ENCODE measurements at regions not wholly inside any gene's neighbourhood (a gene's known extent, or its start where the extent isn't known, plus 50 kb on each side); places are given as distances from the start of the nearest gene placed in this dataset.

GRCh38 chr18:67995769-67996168 lies 479.2 kb upstream of the DSEL start:
- H3K4me3 ChIP-seq, result no peak overlapping the region
- H3K36me3 ChIP-seq, result no peaks in the 10 kb centered on the region
- peaks cover 2% of the 10 kb centered on the region for H3K27me3 ChIP-seq (replicated peaks; ENCODE audit: insufficient read depth)
- no peaks in the 10 kb centered on the region for H3K4me1 ChIP-seq (replicated peaks)
- WGBS, result 81% methylated on average over 3 of the region's 3 CpGs
- no peak overlapping the region for H3K27ac ChIP-seq
- intact Hi-C loops (cut with DNase I), result no loop called here
- TF ChIP-seq, protein P1, sequence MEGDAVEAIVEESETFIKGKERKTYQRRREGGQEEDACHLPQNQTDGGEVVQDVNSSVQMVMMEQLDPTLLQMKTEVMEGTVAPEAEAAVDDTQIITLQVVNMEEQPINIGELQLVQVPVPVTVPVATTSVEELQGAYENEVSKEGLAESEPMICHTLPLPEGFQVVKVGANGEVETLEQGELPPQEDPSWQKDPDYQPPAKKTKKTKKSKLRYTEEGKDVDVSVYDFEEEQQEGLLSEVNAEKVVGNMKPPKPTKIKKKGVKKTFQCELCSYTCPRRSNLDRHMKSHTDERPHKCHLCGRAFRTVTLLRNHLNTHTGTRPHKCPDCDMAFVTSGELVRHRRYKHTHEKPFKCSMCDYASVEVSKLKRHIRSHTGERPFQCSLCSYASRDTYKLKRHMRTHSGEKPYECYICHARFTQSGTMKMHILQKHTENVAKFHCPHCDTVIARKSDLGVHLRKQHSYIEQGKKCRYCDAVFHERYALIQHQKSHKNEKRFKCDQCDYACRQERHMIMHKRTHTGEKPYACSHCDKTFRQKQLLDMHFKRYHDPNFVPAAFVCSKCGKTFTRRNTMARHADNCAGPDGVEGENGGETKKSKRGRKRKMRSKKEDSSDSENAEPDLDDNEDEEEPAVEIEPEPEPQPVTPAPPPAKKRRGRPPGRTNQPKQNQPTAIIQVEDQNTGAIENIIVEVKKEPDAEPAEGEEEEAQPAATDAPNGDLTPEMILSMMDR (IDR thresholded peaks at IDR 0.05), result no peak
- TF ChIP-seq POLR2AphosphoS5 (IDR thresholded peaks at IDR 0.05), result no peak
- no peak for TF ChIP-seq POLR2A (IDR thresholded peaks at IDR 0.05)
- H3K9me3 ChIP-seq, result no peaks in the 10 kb centered on the region
- DNase-seq (ENCODE audit: low spot score), result no peak

DNA sequence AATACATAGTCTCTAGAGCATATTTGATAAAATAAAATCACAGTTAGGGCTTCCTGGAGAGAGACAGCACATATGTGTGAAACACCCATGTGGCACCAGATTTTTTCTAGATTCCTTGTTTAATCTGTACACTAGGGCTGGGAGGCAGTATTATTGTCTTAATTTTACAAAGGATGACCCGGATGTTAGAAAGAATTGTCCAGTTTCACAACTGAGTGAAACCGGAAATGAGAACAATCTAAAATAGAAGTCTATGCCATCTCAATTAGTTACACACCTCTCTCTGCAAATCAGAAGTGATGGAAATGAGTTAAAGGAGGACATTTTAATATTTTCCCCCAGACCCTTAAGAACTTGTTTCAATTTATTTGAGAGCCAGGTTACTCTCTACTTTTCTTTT lies 463.7 kb upstream of the DSEL start:
- intact Hi-C loops (cut with DNase I), result no loop called here
- 74% methylated on average over 2 of the region's 2 CpGs for WGBS
- no peaks in the 10 kb centered on the region for H3K9me3 ChIP-seq

GRCh38 chr18:67977067-67977616 lies 460.6 kb upstream of the DSEL start:
- WGBS, result 72% methylated on average over 7 of the region's 7 CpGs
- intact Hi-C loops (cut with DNase I), result no loop called here
- no peak overlapping the region for H3K27ac ChIP-seq
- TF ChIP-seq POLR2A (IDR thresholded peaks at IDR 0.05) (no peak), POLR2AphosphoS5 (IDR thresholded peaks at IDR 0.05) (no peak)
- H3K4me3 ChIP-seq, result no peak overlapping the region
- H3K4me1 ChIP-seq (replicated peaks), result no peaks in the 10 kb centered on the region
- no peaks in the 10 kb centered on the region for H3K36me3 ChIP-seq
- no peaks in the 10 kb centered on the region for H3K27me3 ChIP-seq (replicated peaks; ENCODE audit: insufficient read depth)
- no peaks in the 10 kb centered on the region for H3K9me3 ChIP-seq
- DNase-seq (ENCODE audit: low spot score), result no peak

More for the DNA sequence above, 463.7 kb upstream of the DSEL start:
- H3K27me3 ChIP-seq (replicated peaks; ENCODE audit: insufficient read depth), result no peaks in the 10 kb centered on the region
- H3K27ac ChIP-seq, result no peak overlapping the region
- TF ChIP-seq, protein P1 (IDR thresholded peaks at IDR 0.05), result no peak
- TF ChIP-seq POLR2A (IDR thresholded peaks at IDR 0.05) (no peak), POLR2AphosphoS5 (IDR thresholded peaks at IDR 0.05) (no peak)
- DNase-seq (ENCODE audit: low spot score), result no peak
- H3K4me1 ChIP-seq (replicated peaks), result no peaks in the 10 kb centered on the region
- H3K36me3 ChIP-seq, result no peaks in the 10 kb centered on the region
- H3K4me3 ChIP-seq, result no peak overlapping the region

GRCh38 chr18:67973916-67974315 lies 457.4 kb upstream of the DSEL start:
- Histone ChIP-seq H3K4me1 (replicated peaks) (no peaks in the 10 kb centered on the region), H3K27me3 (replicated peaks; ENCODE audit: insufficient read depth) (no peaks in the 10 kb centered on the region), H3K9me3 (no peaks in the 10 kb centered on the region), H3K4me3 (no peak overlapping the region), H3K27ac (no peak overlapping the region), H3K36me3 (no peaks in the 10 kb centered on the region)
- whole genome bisulfite sequencing, result 79% methylated on average over 1 of the region's 1 CpG
- TF ChIP-seq, protein P1 (IDR thresholded peaks at IDR 0.05), result no peak
- TF ChIP-seq POLR2AphosphoS5 (IDR thresholded peaks at IDR 0.05) (no peak), POLR2A (IDR thresholded peaks at IDR 0.05) (no peak)
- DNase-seq (ENCODE audit: low spot score), result no peak
- intact Hi-C loops (cut with DNase I), result no loop called here

DNA sequence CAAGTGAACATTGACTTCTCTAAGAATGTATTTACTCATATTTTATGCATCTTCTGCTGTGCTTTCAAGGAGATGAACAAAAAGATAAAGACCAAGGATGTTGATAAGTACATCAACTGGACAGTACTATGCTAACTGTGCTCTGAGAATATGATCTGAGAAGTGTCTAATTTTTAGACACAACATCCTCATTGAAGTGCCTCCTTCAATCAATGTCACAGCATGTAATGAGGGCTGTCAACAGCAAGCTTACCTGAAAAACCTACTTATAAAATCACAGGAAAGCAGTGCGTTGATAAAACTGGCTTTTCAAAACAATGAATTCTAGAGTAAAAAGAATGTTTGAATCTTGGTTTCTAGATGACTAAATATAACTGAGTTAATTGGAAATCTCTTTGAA lies 452.9 kb upstream of the DSEL start:
- no peaks in the 10 kb centered on the region for H3K27me3 ChIP-seq (replicated peaks; ENCODE audit: insufficient read depth)
- TF ChIP-seq POLR2AphosphoS5 (IDR thresholded peaks at IDR 0.05) (no peak), POLR2A (IDR thresholded peaks at IDR 0.05) (no peak)
- TF ChIP-seq, protein P1 (IDR thresholded peaks at IDR 0.05), result no peak
- intact Hi-C loops (cut with DNase I), result no loop called here
- no peak overlapping the region for H3K27ac ChIP-seq
- H3K4me3 ChIP-seq, result no peak overlapping the region
- H3K36me3 ChIP-seq, result no peaks in the 10 kb centered on the region
- WGBS, result 74% methylated on average over 1 of the region's 1 CpG
- H3K4me1 ChIP-seq (replicated peaks), result no peaks in the 10 kb centered on the region
- H3K9me3 ChIP-seq, result no peaks in the 10 kb centered on the region
- no peak for DNase-seq (ENCODE audit: low spot score)
